ENCODE measurements at regions not wholly inside any gene's neighbourhood (a gene's known extent, or its start where the extent isn't known, plus 50 kb on each side); places are given as distances from the start of the nearest gene placed in this dataset.

GRCh38 chr14:101174980-101175606 is 271.6 kb upstream of the RTL1 start:
- no peaks in the 10 kb centered on the region for H3K36me3 ChIP-seq
- no peaks in the 10 kb centered on the region for H3K9me3 ChIP-seq
- H3K4me3 ChIP-seq = no peak overlapping the region
- no peak for TF ChIP-seq CTCF (IDR thresholded peaks at IDR 0.05)
- no peak for TF ChIP-seq POLR2A (IDR thresholded peaks at IDR 0.05)
- H3K4me1 ChIP-seq = no peaks in the 10 kb centered on the region
- intact Hi-C loops (cut with DNase I) = no loop called here
- no peaks in the 10 kb centered on the region for H3K27me3 ChIP-seq
- DNase-seq = no peak
- 60% methylated on average over 5 of the region's 9 CpGs for WGBS (ENCODE audit: insufficient coverage, low coverage, low lambda C conversion rate, missing lambda C conversion rate)
- ATAC-seq = peak in 1 of 4 donors; percentile 14
- no peak overlapping the region for H3K27ac ChIP-seq

GRCh38 chr14:101175731-101176534 is 272.4 kb upstream of the RTL1 start:
- Histone ChIP-seq H3K9me3 (no peaks in the 10 kb centered on the region), H3K27me3 (no peaks in the 10 kb centered on the region), H3K36me3 (no peaks in the 10 kb centered on the region), H3K4me1 (no peaks in the 10 kb centered on the region), H3K4me3 (no peak overlapping the region), H3K27ac (no peak overlapping the region)
- intact Hi-C loops (cut with DNase I) = no loop called here
- WGBS (ENCODE audit: insufficient coverage, low coverage, low lambda C conversion rate, missing lambda C conversion rate) = 93% methylated on average over 3 of the region's 13 CpGs
- DNase-seq (no peak), ATAC-seq (no peak)
- TF ChIP-seq CTCF (IDR thresholded peaks at IDR 0.05) = no peak
- no peak for TF ChIP-seq POLR2A (IDR thresholded peaks at IDR 0.05)

GRCh38 chr14:101176535-101177205 is 273.1 kb upstream of the RTL1 start:
- no peak for DNase-seq
- TF ChIP-seq POLR2A (IDR thresholded peaks at IDR 0.05) = no peak
- no peak for TF ChIP-seq CTCF (IDR thresholded peaks at IDR 0.05)

GRCh38 chr14:101177301-101177971 is 273.9 kb upstream of the RTL1 start:
- no peaks in the 10 kb centered on the region for H3K9me3 ChIP-seq
- H3K4me1 ChIP-seq = no peaks in the 10 kb centered on the region
- no peak for TF ChIP-seq POLR2A (IDR thresholded peaks at IDR 0.05)
- no peak for TF ChIP-seq CTCF (IDR thresholded peaks at IDR 0.05)
- DNase-seq = no peak
- ATAC-seq = no peak
- no peak overlapping the region for H3K27ac ChIP-seq
- 76% methylated on average over 12 of the region's 23 CpGs for WGBS (ENCODE audit: insufficient coverage, low coverage, low lambda C conversion rate, missing lambda C conversion rate)
- intact Hi-C loops (cut with DNase I) = no loop called here
- H3K36me3 ChIP-seq = no peaks in the 10 kb centered on the region
- H3K27me3 ChIP-seq = no peaks in the 10 kb centered on the region
- H3K4me3 ChIP-seq = no peak overlapping the region

More at GRCh38 chr14:101176535-101177205, 273.1 kb upstream of the RTL1 start:
- Histone ChIP-seq H3K9me3 (no peaks in the 10 kb centered on the region), H3K36me3 (no peaks in the 10 kb centered on the region), H3K27ac (no peak overlapping the region), H3K4me3 (no peak overlapping the region), H3K4me1 (no peaks in the 10 kb centered on the region), H3K27me3 (no peaks in the 10 kb centered on the region)
- intact Hi-C loops (cut with DNase I) = no loop called here
- WGBS (ENCODE audit: insufficient coverage, low coverage, low lambda C conversion rate, missing lambda C conversion rate) = 72% methylated on average over 6 of the region's 16 CpGs
- ATAC-seq = no peak

All from right lobe of liver (tissue), 6 donors.